ENCODE measurements at regions not wholly inside any gene's neighbourhood (a gene's known extent, or its start where the extent isn't known, plus 50 kb on each side); places are given as distances from the start of the nearest gene placed in this dataset.

- Histone ChIP-seq H3K4me1 (ENCODE audit: insufficient read depth, low read length) (no peaks in the 10 kb centered on the region), H3K9ac (ENCODE audit: low read depth, low read length) (no peak overlapping the region), H3K36me3 (ENCODE audit: insufficient read depth, low read depth, low read length) (no peaks in the 10 kb centered on the region), H3K27ac (ENCODE audit: low read length) (no peak overlapping the region), H3K9me3 (ENCODE audit: insufficient read depth, low read depth, low read length) (no peaks in the 10 kb centered on the region), H3K27me3 (ENCODE audit: insufficient read depth, low read length) (peaks cover 18% of the 10 kb centered on the region), H3K4me3 (ENCODE audit: low read length) (no peak overlapping the region)
Observed at GRCh38 chr16:86727131-86727530, 148.8 kb downstream of the FOXL1 start.

- H3K4me3 ChIP-seq (ENCODE audit: low read length): no peak overlapping the region
- no peak overlapping the region for H3K9ac ChIP-seq (ENCODE audit: low read depth, low read length)
- H3K27me3 ChIP-seq (ENCODE audit: insufficient read depth, low read length): peaks cover 23% of the 10 kb centered on the region
- H3K36me3 ChIP-seq (ENCODE audit: insufficient read depth, low read depth, low read length): no peaks in the 10 kb centered on the region
- no peak overlapping the region for H3K27ac ChIP-seq (ENCODE audit: low read length)
- H3K9me3 ChIP-seq (ENCODE audit: insufficient read depth, low read depth, low read length): no peaks in the 10 kb centered on the region
- H3K4me1 ChIP-seq (ENCODE audit: insufficient read depth, low read length): 0 out of 2 replicates have a peak, but pooled peaks cover 2% of the 10 kb centered on the region
Observed at GRCh38 chr16:86727632-86728031, 149.3 kb downstream of the FOXL1 start.

- H3K9me3 ChIP-seq (ENCODE audit: insufficient read depth, low read depth, low read length): no peaks in the 10 kb centered on the region
- no peaks in the 10 kb centered on the region for H3K36me3 ChIP-seq (ENCODE audit: insufficient read depth, low read depth, low read length)
- H3K4me3 ChIP-seq (ENCODE audit: low read length): no peak overlapping the region
- peaks cover 42% of the 10 kb centered on the region for H3K27me3 ChIP-seq (ENCODE audit: insufficient read depth, low read length)
- no peak overlapping the region for H3K9ac ChIP-seq (ENCODE audit: low read depth, low read length)
- peaks cover 14% of the 10 kb centered on the region; the same call in 1 of the 2 replicates for H3K4me1 ChIP-seq (ENCODE audit: insufficient read depth, low read length)
- H3K27ac ChIP-seq (ENCODE audit: low read length): no peak overlapping the region
Observed at GRCh38 chr16:86729686-86730085, 151.3 kb downstream of the FOXL1 start.

- H3K9me3 ChIP-seq (ENCODE audit: insufficient read depth, low read depth, low read length): no peaks in the 10 kb centered on the region
- H3K9ac ChIP-seq (ENCODE audit: low read depth, low read length): no peak overlapping the region
- no peak overlapping the region for H3K27ac ChIP-seq (ENCODE audit: low read length)
- H3K36me3 ChIP-seq (ENCODE audit: insufficient read depth, low read depth, low read length): no peaks in the 10 kb centered on the region
- H3K4me3 ChIP-seq (ENCODE audit: low read length): no peak overlapping the region
- peaks cover 18% of the 10 kb centered on the region; the same call in 1 of the 2 replicates for H3K4me1 ChIP-seq (ENCODE audit: insufficient read depth, low read length)
- peaks cover 46% of the 10 kb centered on the region for H3K27me3 ChIP-seq (ENCODE audit: insufficient read depth, low read length)
Observed at GRCh38 chr16:86730086-86730485, 151.7 kb downstream of the FOXL1 start.

- no peak overlapping the region for H3K27ac ChIP-seq (ENCODE audit: low read length)
- no peak overlapping the region for H3K9ac ChIP-seq (ENCODE audit: low read depth, low read length)
- H3K27me3 ChIP-seq (ENCODE audit: insufficient read depth, low read length): peaks cover 46% of the 10 kb centered on the region
- no peaks in the 10 kb centered on the region for H3K9me3 ChIP-seq (ENCODE audit: insufficient read depth, low read depth, low read length)
- no peaks in the 10 kb centered on the region for H3K36me3 ChIP-seq (ENCODE audit: insufficient read depth, low read depth, low read length)
- no peak overlapping the region for H3K4me3 ChIP-seq (ENCODE audit: low read length)
- H3K4me1 ChIP-seq (ENCODE audit: insufficient read depth, low read length): peaks cover 20% of the 10 kb centered on the region; the same call in 1 of the 2 replicates
Observed at GRCh38 chr16:86730597-86730996, 152.2 kb downstream of the FOXL1 start.

- Histone ChIP-seq H3K36me3 (ENCODE audit: insufficient read depth, low read depth, low read length) (no peaks in the 10 kb centered on the region), H3K27ac (ENCODE audit: low read length) (no peak overlapping the region), H3K9me3 (ENCODE audit: insufficient read depth, low read depth, low read length) (no peaks in the 10 kb centered on the region), H3K4me1 (ENCODE audit: insufficient read depth, low read length) (peaks cover 20% of the 10 kb centered on the region; the same call in 1 of the 2 replicates), H3K9ac (ENCODE audit: low read depth, low read length) (no peak overlapping the region), H3K4me3 (ENCODE audit: low read length) (peak overlapping the region; percentile 43; the same call in 1 of the 2 replicates), H3K27me3 (ENCODE audit: insufficient read depth, low read length) (peaks cover 46% of the 10 kb centered on the region)
Observed at GRCh38 chr16:86732621-86733295, 154.4 kb downstream of the FOXL1 start.

GRCh38 chr16:86733546-86734254 is 155.4 kb downstream of the FOXL1 start:
- Histone ChIP-seq H3K9me3 (ENCODE audit: insufficient read depth, low read depth, low read length) (no peaks in the 10 kb centered on the region), H3K27ac (ENCODE audit: low read length) (no peak overlapping the region), H3K9ac (ENCODE audit: low read depth, low read length) (no peak overlapping the region), H3K27me3 (ENCODE audit: insufficient read depth, low read length) (peaks cover 46% of the 10 kb centered on the region), H3K4me1 (ENCODE audit: insufficient read depth, low read length) (peaks cover 20% of the 10 kb centered on the region; the same call in 1 of the 2 replicates), H3K36me3 (ENCODE audit: insufficient read depth, low read depth, low read length) (no peaks in the 10 kb centered on the region), H3K4me3 (ENCODE audit: low read length) (peak overlapping the region; percentile 43; the same call in 1 of the 2 replicates)

- Histone ChIP-seq H3K9ac (ENCODE audit: low read depth, low read length) (peak overlapping the region; percentile 48; the same call in 1 of the 2 replicates), H3K4me1 (ENCODE audit: insufficient read depth, low read length) (peaks cover 20% of the 10 kb centered on the region; the same call in 1 of the 2 replicates), H3K4me3 (ENCODE audit: low read length) (peak overlapping the region; percentile 33; the same call in 1 of the 2 replicates), H3K9me3 (ENCODE audit: insufficient read depth, low read depth, low read length) (no peaks in the 10 kb centered on the region), H3K36me3 (ENCODE audit: insufficient read depth, low read depth, low read length) (no peaks in the 10 kb centered on the region), H3K27me3 (ENCODE audit: insufficient read depth, low read length) (peaks cover 46% of the 10 kb centered on the region), H3K27ac (ENCODE audit: low read length) (peak overlapping the region; percentile 45)
Observed at GRCh38 chr16:86734543-86735460, 156.5 kb downstream of the FOXL1 start.

GRCh38 chr16:86735727-86736126 is 157.4 kb downstream of the FOXL1 start:
- H3K9me3 ChIP-seq (ENCODE audit: insufficient read depth, low read depth, low read length): no peaks in the 10 kb centered on the region
- peaks cover 21% of the 10 kb centered on the region; the same call in 1 of the 2 replicates for H3K4me1 ChIP-seq (ENCODE audit: insufficient read depth, low read length)
- no peak overlapping the region for H3K4me3 ChIP-seq (ENCODE audit: low read length)
- H3K36me3 ChIP-seq (ENCODE audit: insufficient read depth, low read depth, low read length): no peaks in the 10 kb centered on the region
- H3K9ac ChIP-seq (ENCODE audit: low read depth, low read length): no peak overlapping the region
- H3K27ac ChIP-seq (ENCODE audit: low read length): no peak overlapping the region
- peaks cover 41% of the 10 kb centered on the region for H3K27me3 ChIP-seq (ENCODE audit: insufficient read depth, low read length)

- no peaks in the 10 kb centered on the region for H3K9me3 ChIP-seq (ENCODE audit: insufficient read depth, low read depth, low read length)
- no peak overlapping the region for H3K27ac ChIP-seq (ENCODE audit: low read length)
- H3K36me3 ChIP-seq (ENCODE audit: insufficient read depth, low read depth, low read length): no peaks in the 10 kb centered on the region
- H3K4me3 ChIP-seq (ENCODE audit: low read length): no peak overlapping the region
- H3K27me3 ChIP-seq (ENCODE audit: insufficient read depth, low read length): peaks cover 34% of the 10 kb centered on the region
- H3K4me1 ChIP-seq (ENCODE audit: insufficient read depth, low read length): peaks cover 29% of the 10 kb centered on the region; the same call in 1 of the 2 replicates
- no peak overlapping the region for H3K9ac ChIP-seq (ENCODE audit: low read depth, low read length)
Observed at GRCh38 chr16:86736502-86736901, 158.2 kb downstream of the FOXL1 start.

- no peak overlapping the region for H3K9ac ChIP-seq (ENCODE audit: low read depth, low read length)
Observed at GRCh38 chr16:86737083-86737482, 158.7 kb downstream of the FOXL1 start.

More at GRCh38 chr16:86737083-86737482, 158.7 kb downstream of the FOXL1 start:
- Histone ChIP-seq H3K36me3 (ENCODE audit: insufficient read depth, low read depth, low read length) (no peaks in the 10 kb centered on the region), H3K27ac (ENCODE audit: low read length) (no peak overlapping the region), H3K27me3 (ENCODE audit: insufficient read depth, low read length) (peaks cover 29% of the 10 kb centered on the region), H3K4me3 (ENCODE audit: low read length) (no peak overlapping the region), H3K9me3 (ENCODE audit: insufficient read depth, low read depth, low read length) (no peaks in the 10 kb centered on the region), H3K4me1 (ENCODE audit: insufficient read depth, low read length) (peaks cover 33% of the 10 kb centered on the region; the same call in 1 of the 2 replicates)
